CD14-positive monocyte (primary cell): ENCODE measurements at regions not wholly inside any gene's neighbourhood (a gene's known extent, or its start where the extent isn't known, plus 50 kb on each side); places are given as distances from the start of the nearest gene placed in this dataset.

Experiments used
- DNase-seq, 3 donors: peaks; one replicate each; pipeline ENCODE4 v3.0.0-alpha.2; 2011 to 2022
- H2AFZ ChIP-seq: 2 replicates; pipeline ENCODE4 v1.6.0; 2012; ENCODE audit warnings: mild to moderate bottlenecking, low read depth, low read length, inconsistent platforms; ENCODE audit not compliant: insufficient read depth, poor library complexity, severe bottlenecking
- H3K27ac ChIP-seq, 2 donors: 1 replicate in 1 of 2; 2 replicates in 1 of 2; pipeline ENCODE4 v1.5.1; 2012 to 2013; ENCODE audit warnings: low read length in 2 of 2, control low read depth in 1 of 2, inconsistent platforms in 1 of 2, low read depth in 1 of 2, mild to moderate bottlenecking in 1 of 2
- H3K27me3 ChIP-seq, 2 donors: one replicate each; pipeline versions ENCODE4 v1.6.0 to v1.6.1; 2011 to 2013; ENCODE audit warnings: low read length in 2 of 2; ENCODE audit not compliant: control insufficient read depth in 2 of 2, insufficient read depth in 2 of 2
- H3K36me3 ChIP-seq, 2 donors: replicated peaks in 1 of 2; 1 replicate in 1 of 2; 2 replicates in 1 of 2; pipeline versions ENCODE4 v1.5.1 to v1.6.1; 2012 to 2013; ENCODE audit warnings: low read length in 2 of 2, control low read depth in 1 of 2, inconsistent platforms in 1 of 2, mild to moderate bottlenecking in 1 of 2; ENCODE audit not compliant: insufficient read depth in 2 of 2, control insufficient read depth in 1 of 2
- H3K4me1 ChIP-seq, 2 donors: 1 replicate in 1 of 2; 2 replicates in 1 of 2; pipeline versions ENCODE4 v1.5.1 to v1.6.1; 2012 to 2013; ENCODE audit warnings: low read length in 2 of 2, control low read depth in 1 of 2, inconsistent platforms in 1 of 2, mild to moderate bottlenecking in 1 of 2, moderate library complexity in 1 of 2; ENCODE audit not compliant: insufficient read depth in 2 of 2, control insufficient read depth in 1 of 2
- H3K4me2 ChIP-seq: replicated peaks from 2 replicates; pipeline ENCODE3; 2012; ENCODE audit warnings: low read length, moderate library complexity, mild to moderate bottlenecking; ENCODE audit not compliant: poor library complexity, severe bottlenecking; ENCODE audit errors: extremely low read depth
- H3K4me3 ChIP-seq, 3 experiments: fragments of 200-600 bp in 1 of 3; sonication (generic) in 1 of 3; replicated peaks in 1 of 3; 1 replicate in 2 of 3; 2 replicates in 1 of 3; pipeline ENCODE4 v1.5.1; 2011 to 2013; ENCODE audit warnings: low read length in 3 of 3, mild to moderate bottlenecking in 3 of 3, control low read depth in 2 of 3, low read depth in 2 of 3, inconsistent platforms in 1 of 3, moderate library complexity in 1 of 3
- H3K79me2 ChIP-seq: 2 replicates; pipeline ENCODE4 v1.6.0; 2012; ENCODE audit warnings: mild to moderate bottlenecking, control low read depth, inconsistent platforms, low read length, moderate library complexity; ENCODE audit not compliant: insufficient read depth
- H3K9ac ChIP-seq: 2 replicates; pipeline ENCODE4 v1.6.0; 2017; ENCODE audit warnings: low read length, mild to moderate bottlenecking; ENCODE audit not compliant: insufficient read depth, poor library complexity, severe bottlenecking
- H3K9me3 ChIP-seq, 2 donors: replicated peaks in 1 of 2; 1 replicate in 1 of 2; 2 replicates in 1 of 2; pipeline versions ENCODE4 v1.5.1 to v1.6.1; 2012 to 2013; ENCODE audit warnings: low read length in 2 of 2, control low read depth in 1 of 2; ENCODE audit not compliant: control insufficient read depth in 1 of 2, insufficient read depth in 1 of 2
- H4K20me1 ChIP-seq: 2 replicates; pipeline ENCODE4 v1.6.0; 2012; ENCODE audit warnings: mild to moderate bottlenecking, low read length, control low read depth, moderate library complexity; ENCODE audit not compliant: insufficient read depth
- H3K27ac Mint-ChIP-seq, 7 donors: one replicate each; pipeline ENCODE4 v1.8.0; 2020; ENCODE audit warnings: mild to moderate bottlenecking in 7 of 7, mixed read lengths in 7 of 7, moderate library complexity in 6 of 7, inconsistent platforms in 2 of 7
- H3K27me3 Mint-ChIP-seq, 3 donors: one replicate each; pipeline ENCODE4 v1.8.0; 2021 to 2022; ENCODE audit warnings: low read depth in 3 of 3, mild to moderate bottlenecking in 3 of 3, mixed read lengths in 3 of 3, moderate library complexity in 3 of 3, inconsistent platforms in 1 of 3
- H3K36me3 Mint-ChIP-seq, 2 donors: one replicate each; pipeline ENCODE4 v1.8.0; 2020; ENCODE audit warnings: mixed read lengths in 2 of 2, inconsistent platforms in 1 of 2, mild to moderate bottlenecking in 1 of 2
- H3K4me1 Mint-ChIP-seq: one replicate; pipeline ENCODE4 v1.8.0; 2020; ENCODE audit warnings: mild to moderate bottlenecking, mixed read lengths
- H3K4me3 Mint-ChIP-seq, 2 donors: one replicate each; pipeline ENCODE4 v1.8.0; 2020; ENCODE audit warnings: mild to moderate bottlenecking in 2 of 2, mixed read lengths in 2 of 2, moderate library complexity in 1 of 2
- H3K9me3 Mint-ChIP-seq, 7 donors: one replicate each; pipeline ENCODE4 v1.8.0; 2020 to 2022; ENCODE audit warnings: mixed read lengths in 7 of 7, mild to moderate bottlenecking in 6 of 7, moderate library complexity in 6 of 7, inconsistent platforms in 2 of 7
- WGBS: methylation state at CpG from one replicate; pipeline ENCODE4 v1.1.5; 2013; ENCODE audit warnings: missing lambda C conversion rate; ENCODE audit not compliant: insufficient coverage; 5-methylcytosine and 5-hydroxymethylcytosine counted together
- intact Hi-C, 2 donors: fragments of 100-400 bp; cut with micrococcal nuclease; formaldehyde crosslinking; loops; one replicate each; pipeline versions ENCODE4 v1.15.0 to v1.15.1; 2023
- TF ChIP-seq, protein P1 (sequence below): fragments of 200-600 bp; IDR thresholded peaks from one replicate; pipeline ENCODE4 v1.8.0; 2022; ENCODE audit warnings: antibody characterized with exemption, mild to moderate bottlenecking

DNA sequence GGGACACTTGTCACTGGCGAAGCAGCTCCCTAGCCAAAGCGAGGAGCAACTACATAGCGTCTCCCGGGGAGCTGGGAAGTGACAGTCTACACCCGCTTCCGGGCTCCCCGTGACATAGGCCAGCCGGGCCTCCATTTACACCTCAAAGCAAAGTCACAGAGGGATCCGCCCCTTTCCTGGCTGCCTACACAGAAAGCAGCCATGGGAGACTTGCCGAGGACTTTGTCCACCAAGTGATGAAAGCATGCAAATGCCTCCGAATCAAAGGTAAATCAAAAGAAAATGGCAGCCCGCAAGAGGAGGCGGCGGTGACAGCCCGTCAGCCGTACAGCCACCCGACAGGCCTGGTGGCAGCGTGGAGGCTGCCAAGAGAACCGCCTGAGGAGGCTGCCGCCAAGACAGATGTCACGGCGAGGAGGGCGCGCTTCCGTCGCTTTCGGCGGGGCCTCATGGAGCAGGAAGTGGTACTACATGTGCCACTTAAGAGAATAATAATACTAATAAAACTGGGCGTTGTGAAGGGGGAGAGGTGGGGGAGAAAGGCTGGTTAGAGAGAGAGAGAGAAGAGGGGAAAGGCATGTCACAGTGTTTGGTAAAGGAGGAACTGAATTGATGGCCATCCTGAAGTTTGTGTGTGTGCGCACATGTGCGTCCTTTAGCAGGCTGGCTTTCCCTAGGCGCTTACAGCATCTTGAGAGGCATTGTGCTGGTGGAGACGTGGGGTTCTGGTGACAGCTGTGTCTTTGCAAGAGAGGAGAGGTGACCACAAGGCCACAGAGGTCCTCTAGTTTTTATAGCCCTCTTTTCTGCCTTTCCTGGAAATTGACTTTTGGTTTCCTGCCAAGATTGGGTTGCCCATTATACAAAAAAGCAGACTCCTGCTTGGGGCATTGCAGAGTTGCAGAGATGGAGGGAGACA is 661.7 kb downstream of the VRK1 start:
- H4K20me1 ChIP-seq = no peaks in the 10 kb centered on the region
- peak overlapping the region; percentile 71 for H3K4me2 ChIP-seq
- no peak overlapping the region for H3K27ac ChIP-seq
- peaks cover 3 to 10% (median 5%) of the 10 kb centered on the region in 7 donors for H3K9me3 Mint-ChIP-seq
- H3K27me3 Mint-ChIP-seq = peaks cover 7 to 17% (median 9%) of the 10 kb centered on the region in 3 donors
- H3K4me3 Mint-ChIP-seq = peak overlapping the region; percentile 68 to 81
- H2AFZ ChIP-seq = peak overlapping the region; percentile 71
- no peaks in the 10 kb centered on the region for H3K36me3 ChIP-seq
- TF ChIP-seq, protein P1, sequence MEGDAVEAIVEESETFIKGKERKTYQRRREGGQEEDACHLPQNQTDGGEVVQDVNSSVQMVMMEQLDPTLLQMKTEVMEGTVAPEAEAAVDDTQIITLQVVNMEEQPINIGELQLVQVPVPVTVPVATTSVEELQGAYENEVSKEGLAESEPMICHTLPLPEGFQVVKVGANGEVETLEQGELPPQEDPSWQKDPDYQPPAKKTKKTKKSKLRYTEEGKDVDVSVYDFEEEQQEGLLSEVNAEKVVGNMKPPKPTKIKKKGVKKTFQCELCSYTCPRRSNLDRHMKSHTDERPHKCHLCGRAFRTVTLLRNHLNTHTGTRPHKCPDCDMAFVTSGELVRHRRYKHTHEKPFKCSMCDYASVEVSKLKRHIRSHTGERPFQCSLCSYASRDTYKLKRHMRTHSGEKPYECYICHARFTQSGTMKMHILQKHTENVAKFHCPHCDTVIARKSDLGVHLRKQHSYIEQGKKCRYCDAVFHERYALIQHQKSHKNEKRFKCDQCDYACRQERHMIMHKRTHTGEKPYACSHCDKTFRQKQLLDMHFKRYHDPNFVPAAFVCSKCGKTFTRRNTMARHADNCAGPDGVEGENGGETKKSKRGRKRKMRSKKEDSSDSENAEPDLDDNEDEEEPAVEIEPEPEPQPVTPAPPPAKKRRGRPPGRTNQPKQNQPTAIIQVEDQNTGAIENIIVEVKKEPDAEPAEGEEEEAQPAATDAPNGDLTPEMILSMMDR = no peak
- H3K4me1 ChIP-seq = peaks cover 0 to 7% of the 10 kb centered on the region in 2 donors
- no peaks in the 10 kb centered on the region for H3K36me3 Mint-ChIP-seq
- H3K9me3 ChIP-seq = peaks cover 0 to 6% of the 10 kb centered on the region in 2 donors
- H3K4me1 Mint-ChIP-seq = peaks cover 13% of the 10 kb centered on the region
- peak overlapping the region in 3 of 7 donors; percentile 1 to 82 (median 22) for H3K27ac Mint-ChIP-seq
- H3K27me3 ChIP-seq = no peaks in the 10 kb centered on the region
- no peaks in the 10 kb centered on the region for H3K79me2 ChIP-seq
- intact Hi-C loops = no loop called here
- WGBS = 12% methylated on average over 22 of the region's 33 CpGs
- H3K9ac ChIP-seq = no peak overlapping the region
- peak overlapping the region; percentile 3 to 65 (median 11) for H3K4me3 ChIP-seq
- DNase-seq = peak in 2 of 3 donors; percentile 2 to 4

GRCh38 chr14:97462081-97462480 is 664.9 kb downstream of the VRK1 start:
- Histone ChIP-seq H3K79me2 (no peaks in the 10 kb centered on the region), H3K9ac (no peak overlapping the region), H4K20me1 (no peaks in the 10 kb centered on the region), H3K9me3 (peaks cover 0 to 9% of the 10 kb centered on the region in 2 donors), H3K4me2 (no peak overlapping the region), H2AFZ (no peak overlapping the region), H3K36me3 (no peaks in the 10 kb centered on the region), H3K4me3 (no peak overlapping the region), H3K27ac (no peak overlapping the region), H3K27me3 (no peaks in the 10 kb centered on the region), H3K4me1 (peaks cover 0 to 7% of the 10 kb centered on the region in 2 donors)
- H3K9me3 Mint-ChIP-seq = peaks cover 3 to 10% (median 6%) of the 10 kb centered on the region in 7 donors
- H3K4me3 Mint-ChIP-seq = no peak overlapping the region
- no peak for DNase-seq
- H3K27me3 Mint-ChIP-seq = peaks cover 5 to 17% (median 7%) of the 10 kb centered on the region in 3 donors
- H3K4me1 Mint-ChIP-seq = peaks cover 13% of the 10 kb centered on the region
- intact Hi-C loops = no loop called here
- no CpG with 5 or more reads among the region's 2 CpGs for WGBS
- H3K36me3 Mint-ChIP-seq = no peaks in the 10 kb centered on the region
- TF ChIP-seq, protein P1 = no peak
- H3K27ac Mint-ChIP-seq = no peak overlapping the region
